Stimulated activated CD4-positive, alpha-beta T cell treated with anti-CD3 and anti-CD28 coated beads, Interleukin-12 subunit alpha, Interleukin-12 subunit beta, amount 100 ng/mL, for 48 hours (primary cell): ENCODE measurements at regions not wholly inside any gene's neighbourhood (a gene's known extent, or its start where the extent isn't known, plus 50 kb on each side); places are given as distances from the start of the nearest gene placed in this dataset.

Experiments
- DNase-seq, 3 donors: peaks; one replicate each; pipeline ENCODE4 v3.0.0-alpha.2; 2020; ENCODE audit warnings: low read depth in 2 of 3, low spot score in 1 of 3

GRCh38 chr21:27314131-27314530 is 347.2 kb upstream of the ADAMTS5 start:
- no peak for DNase-seq

DNA sequence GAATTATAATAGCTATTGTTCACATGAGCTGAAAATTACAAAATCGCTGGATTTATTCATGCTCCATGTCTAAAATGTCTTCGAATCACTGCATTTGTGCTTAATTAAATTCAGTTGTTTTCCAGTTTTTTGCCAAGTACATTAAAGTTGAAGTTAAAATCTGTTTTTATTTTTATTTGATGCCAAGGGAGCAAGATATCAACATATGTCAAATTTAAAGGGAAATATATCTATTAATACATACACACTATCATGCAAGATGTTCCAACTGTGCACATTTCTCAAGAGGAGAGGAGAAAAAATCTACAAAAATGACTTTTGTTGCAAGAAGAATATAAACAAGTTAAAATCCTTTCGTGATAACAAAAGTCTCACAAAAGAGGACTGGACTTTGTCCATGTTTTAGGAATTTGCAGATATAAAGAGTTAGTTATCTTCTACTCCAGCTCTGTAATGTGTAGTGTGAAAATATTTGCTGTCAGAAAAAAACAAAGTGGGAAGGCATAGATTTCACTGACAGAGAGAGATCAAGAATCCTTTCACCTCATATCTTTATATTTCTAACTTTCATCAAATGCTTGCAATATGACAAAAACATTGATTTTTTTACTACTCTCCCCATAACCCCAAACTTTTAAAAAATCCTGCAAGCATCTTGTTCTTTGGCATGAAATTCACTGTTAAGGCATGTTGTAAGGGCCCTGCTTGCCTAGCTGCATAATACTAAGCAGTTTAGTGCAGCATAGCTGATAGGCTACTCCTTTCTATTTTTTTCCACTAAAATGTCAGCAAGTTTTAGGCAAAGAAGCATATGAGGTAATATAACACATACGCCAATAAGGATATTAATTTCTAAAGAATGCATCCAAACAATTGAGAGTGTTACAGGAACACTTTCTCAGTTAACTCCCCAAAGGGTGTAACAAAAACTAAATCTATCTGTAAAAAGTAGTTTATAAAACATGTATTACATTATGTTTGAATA is 340.2 kb upstream of the ADAMTS5 start:
- DNase-seq, result no peak

DNA sequence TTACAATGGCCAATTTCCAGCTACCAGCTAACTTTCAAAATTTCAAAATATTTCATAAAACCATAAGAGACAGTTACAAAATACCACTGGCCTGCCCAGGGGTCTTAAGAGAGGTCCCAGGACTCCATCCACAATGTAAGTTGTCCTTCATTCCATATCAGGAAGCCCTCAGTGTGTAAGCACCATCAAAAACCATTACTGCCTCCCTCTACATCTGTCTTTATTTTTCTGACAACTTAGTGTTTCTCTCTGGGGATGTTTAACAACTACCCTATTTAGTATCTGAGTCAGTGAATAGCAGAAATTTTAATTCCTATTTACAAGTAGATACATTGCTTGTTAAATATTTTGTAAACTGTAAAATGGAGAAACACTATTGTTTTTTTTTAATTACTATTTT is 339.3 kb upstream of the ADAMTS5 start:
- DNase-seq, result no peak

DNA sequence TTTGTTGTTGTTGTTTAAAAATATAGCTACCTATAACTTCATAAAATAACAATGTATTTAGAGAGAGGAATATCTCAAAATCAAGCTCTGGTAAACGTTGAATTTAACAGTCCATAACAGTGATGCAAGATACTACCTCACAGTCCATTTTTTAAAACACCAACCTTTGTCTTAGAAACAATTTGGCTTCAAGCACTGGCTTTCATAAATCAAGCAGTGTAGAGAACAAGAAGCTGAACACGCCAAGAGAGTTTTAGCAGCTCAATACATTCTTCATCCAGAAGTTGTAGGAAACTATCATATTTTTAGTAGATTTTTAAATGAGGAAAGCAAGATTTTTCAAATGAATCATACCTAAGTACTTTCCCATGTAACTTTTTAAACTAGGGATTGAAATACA is 334.3 kb upstream of the ADAMTS5 start:
- DNase-seq, result no peak

GRCh38 chr21:27300770-27301169 is 333.9 kb upstream of the ADAMTS5 start:
- DNase-seq, result no peak

DNA sequence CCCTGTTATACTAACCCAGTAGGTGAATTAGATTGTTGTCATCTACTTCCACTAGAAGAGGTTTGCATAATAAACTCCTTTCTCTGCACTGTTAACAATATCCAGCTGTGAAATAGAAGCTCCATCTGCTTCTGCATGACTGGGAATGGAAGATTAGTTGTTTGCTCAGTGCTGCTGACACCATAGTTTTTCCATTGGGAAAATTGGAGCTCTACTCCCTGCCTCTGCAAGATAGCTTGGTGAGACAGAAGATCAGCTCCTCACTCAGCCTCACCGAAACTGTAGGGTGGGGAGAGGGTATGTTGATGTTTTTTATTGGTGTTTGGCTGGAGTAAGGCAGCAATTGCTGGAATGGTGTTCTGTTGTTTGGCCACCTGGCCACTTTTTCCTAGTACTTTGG is 331.6 kb upstream of the ADAMTS5 start:
- no peak for DNase-seq

- DNase-seq, result no peak
These were observed 326.4 kb upstream of the ADAMTS5 start for GRCh38 chr21:27293239-27293638.

- DNase-seq, result no peak
These were observed 325.9 kb upstream of the ADAMTS5 start for GRCh38 chr21:27292783-27293182.

- DNase-seq, result no peak
These were observed 325.3 kb upstream of the ADAMTS5 start for GRCh38 chr21:27292229-27292628.

DNA sequence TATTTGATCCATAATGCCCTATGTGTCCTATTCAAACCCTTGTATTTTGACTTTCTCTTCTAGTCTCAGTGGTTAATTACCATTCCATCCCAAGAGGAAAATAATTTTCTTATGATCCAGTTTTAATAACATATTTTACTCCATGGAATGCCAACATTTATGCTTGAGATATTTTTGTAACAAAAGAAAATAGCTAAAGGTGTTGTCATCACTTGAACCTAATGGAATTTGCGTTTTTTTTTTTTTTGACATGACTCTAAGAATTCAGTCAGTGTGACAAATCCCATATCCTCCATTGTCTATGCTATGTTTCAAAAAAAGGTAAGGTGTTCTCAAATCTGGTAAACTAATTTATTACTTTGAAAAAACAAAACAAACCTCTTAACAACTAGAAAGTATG is 324.1 kb upstream of the ADAMTS5 start:
- no peak for DNase-seq

GRCh38 chr21:27290028-27290427 is 323.1 kb upstream of the ADAMTS5 start:
- DNase-seq, result no peak

- DNase-seq, result no peak
These were observed 319.9 kb upstream of the ADAMTS5 start for GRCh38 chr21:27286760-27287159.

GRCh38 chr21:27277110-27277509 is 310.2 kb upstream of the ADAMTS5 start:
- DNase-seq, result no peak

DNA sequence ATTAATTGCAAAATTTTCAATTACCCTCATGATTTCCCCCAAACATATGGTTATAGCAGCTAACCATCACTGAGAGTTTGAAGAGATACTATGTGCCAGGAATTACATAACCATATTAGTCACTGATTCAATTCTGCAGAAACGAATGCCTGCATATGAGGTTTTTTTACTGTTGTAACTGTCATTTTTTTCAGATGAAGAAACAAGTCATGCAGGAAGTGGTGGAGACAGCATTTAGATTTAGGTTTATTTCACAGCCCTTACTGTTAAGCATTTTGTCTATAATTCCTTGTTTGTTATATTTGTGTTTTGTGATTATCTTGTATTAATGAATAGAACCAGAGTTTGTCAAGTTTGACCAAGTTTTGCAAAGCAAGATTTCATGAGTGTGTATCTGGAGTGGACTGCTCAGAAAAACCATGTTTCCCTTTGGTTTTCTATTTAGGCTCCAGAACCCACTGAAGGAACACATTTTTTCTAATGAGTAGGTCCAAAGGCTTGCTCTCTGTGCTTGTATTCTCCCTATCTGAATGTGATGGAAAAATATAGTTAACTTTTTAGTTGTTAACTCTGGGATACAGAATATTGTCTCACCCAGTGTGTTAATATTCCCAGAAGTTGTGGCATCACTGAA is 308.5 kb upstream of the ADAMTS5 start:
- DNase-seq, result no peak

- DNase-seq, result no peak
These were observed 302.8 kb upstream of the ADAMTS5 start for GRCh38 chr21:27269644-27270043.

GRCh38 chr21:27268290-27268689 is 301.4 kb upstream of the ADAMTS5 start:
- no peak for DNase-seq

GRCh38 chr21:27265949-27266348 is 299.1 kb upstream of the ADAMTS5 start:
- DNase-seq, result no peak

DNA sequence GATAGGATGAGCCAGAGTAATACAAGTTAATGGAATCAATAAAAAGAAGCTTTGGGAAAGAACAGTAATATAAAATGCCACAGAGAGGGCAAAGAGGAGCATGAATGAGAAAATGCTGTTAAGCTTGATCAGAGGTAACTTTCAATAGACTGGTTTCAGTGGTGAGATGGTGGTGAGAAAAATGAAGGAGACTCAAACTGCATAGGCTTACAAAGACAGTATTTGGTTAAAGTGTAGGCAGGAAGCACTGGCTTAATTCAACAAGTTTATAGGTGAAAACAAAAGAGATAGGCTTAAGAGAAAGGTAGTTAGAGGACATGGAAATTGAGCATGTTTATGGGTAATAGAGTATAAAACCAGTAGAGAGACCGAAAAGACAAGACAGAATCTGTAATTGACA is 298.6 kb upstream of the ADAMTS5 start:
- no peak for DNase-seq

GRCh38 chr21:27261676-27262075 is 294.8 kb upstream of the ADAMTS5 start:
- DNase-seq, result no peak

GRCh38 chr21:27260728-27261127 is 293.8 kb upstream of the ADAMTS5 start:
- no peak for DNase-seq

DNA sequence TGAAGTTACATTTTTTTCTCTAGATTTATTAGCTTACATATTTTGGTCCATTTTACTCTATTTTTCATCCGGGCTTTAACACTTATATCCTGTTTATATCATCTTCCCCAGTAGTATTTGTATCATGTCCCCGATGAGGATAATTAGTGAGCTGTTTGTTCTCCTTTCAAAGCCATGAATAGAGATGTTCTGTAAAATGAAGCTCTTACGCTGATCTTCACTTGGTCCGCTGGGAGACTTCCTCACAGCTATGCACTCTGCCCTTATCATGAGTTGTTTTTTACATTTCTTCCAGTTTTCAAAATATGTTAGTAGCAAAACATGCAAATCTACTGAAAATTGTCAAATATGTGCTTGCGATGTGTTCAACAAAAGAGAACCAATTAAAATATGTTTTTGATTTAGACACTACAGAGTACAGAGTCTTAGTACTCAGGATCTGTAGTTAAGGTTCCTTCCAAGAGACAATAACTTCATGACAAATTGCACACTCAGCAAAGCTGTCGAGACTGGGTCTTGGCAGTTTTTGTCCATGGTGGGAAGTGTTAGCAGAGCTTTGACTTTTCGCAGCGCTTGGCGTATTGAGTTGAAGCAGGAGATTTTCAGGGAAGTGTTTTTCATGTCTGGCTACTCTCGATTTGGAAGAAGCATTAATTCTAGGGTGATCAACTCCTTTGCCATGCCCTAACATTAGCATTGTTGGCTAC is 292.0 kb upstream of the ADAMTS5 start:
- no peak for DNase-seq
